GM18498 (cell line): ENCODE measurements at regions not wholly inside any gene's neighbourhood (a gene's known extent, or its start where the extent isn't known, plus 50 kb on each side); places are given as distances from the start of the nearest gene placed in this dataset.
"Not testable (repeated sequence)": the region's sequence is repeated elsewhere in the genome, so short reads cannot be mapped to it uniquely, and the experiment has no call there.

Experiments
- ATAC-seq: cut with Tn5 transposase; IDR thresholded peaks from one replicate; pipeline ENCODE4 v1.9.1; 2021; ENCODE audit warnings: mild to moderate bottlenecking, moderate library complexity; ENCODE audit not compliant: unreplicated experiment

DNA sequence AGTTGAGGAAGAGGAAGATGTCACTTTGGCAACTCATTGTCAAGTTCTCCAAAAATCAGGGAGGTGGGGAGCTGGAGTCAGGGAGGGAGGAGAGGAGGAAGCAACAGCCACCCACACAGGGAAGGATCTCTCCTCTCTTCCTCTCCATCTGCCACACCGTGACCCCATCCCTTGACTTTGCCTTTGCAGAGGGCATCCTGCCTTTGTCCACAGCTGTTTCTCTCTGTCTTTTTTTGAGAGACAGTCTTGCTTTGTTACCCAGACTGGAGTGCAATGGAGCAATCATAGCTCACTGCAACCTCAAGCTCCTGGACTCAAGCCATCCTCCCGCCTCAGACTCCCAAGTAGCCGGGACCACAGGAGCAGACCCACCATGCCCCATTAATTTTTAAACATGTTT lies 276.0 kb downstream of the SHOX start:
- no peak for ATAC-seq

DNA sequence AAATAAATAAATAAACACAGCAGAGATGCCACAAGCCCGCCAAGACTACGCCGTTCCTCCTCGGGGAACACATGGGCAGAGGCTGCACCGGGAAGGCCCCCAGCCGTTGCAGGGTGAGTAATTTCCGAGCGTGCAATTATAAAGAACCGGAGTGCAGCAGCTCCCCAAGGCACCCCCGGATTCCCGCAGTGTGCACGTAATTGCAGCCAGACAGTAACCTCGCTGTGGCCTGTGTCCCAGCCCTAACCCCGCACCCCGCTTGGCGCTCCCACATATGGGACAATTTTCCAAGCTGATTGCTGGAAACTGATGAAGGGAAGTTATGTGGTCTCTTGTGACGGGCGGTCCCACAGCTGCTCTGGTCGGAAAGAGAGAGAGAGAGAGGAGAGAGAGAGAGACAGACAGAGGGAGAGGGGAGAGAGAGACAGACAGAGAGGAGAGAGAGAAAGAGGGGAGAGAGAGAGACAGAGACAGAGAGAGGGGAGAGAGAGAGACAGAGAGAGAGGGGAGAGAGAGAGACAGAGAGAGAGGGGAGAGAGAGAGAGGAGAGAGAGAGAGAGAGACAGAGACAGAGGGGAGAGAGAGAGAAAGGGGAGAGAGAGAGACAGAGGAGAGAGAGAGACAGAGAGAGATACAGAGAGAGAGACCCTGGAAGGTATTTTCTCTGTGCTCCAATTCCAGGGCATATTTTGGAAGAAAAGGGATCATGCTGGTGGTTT lies 275.4 kb downstream of the SHOX start:
- ATAC-seq, result no peak

DNA sequence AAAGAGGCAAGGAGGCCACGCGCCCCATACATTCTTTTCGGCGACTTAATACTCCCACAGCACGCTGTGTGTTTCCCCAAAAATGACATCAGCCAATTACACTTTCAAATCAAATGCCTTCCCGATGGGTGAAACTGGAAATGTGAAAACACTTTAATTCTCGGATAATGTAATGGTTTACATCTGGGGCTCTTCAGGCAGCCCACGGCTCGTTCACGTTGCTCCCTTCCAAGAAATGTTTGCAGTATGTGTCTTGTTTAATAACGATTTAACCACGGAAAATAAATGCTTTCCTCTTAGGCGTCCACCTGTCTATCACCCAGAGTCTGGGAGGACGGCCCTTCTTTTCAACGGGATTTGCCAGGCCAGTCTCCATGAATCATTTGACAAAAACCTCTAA lies 272.5 kb downstream of the SHOX start:
- ATAC-seq, result no peak

DNA sequence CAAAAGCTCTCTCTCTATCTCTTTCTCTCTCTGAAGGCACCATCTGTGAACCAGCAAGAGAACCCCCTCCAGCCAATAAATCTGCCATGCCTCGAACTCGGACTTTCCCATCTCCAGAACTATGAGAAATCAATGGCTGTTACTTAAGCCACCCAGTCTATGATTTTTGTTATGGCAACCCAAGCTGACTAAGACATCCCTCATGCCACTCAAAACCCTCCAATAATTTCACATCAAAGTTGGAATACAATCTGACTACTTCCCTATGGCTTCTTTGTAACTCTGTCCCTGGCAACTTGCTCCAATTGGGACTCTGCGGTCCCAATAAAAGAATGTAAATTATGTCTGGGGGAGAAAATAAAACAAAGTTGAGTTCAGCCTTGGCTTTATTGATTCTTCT lies 265.7 kb downstream of the SHOX start:
- no peak for ATAC-seq

DNA sequence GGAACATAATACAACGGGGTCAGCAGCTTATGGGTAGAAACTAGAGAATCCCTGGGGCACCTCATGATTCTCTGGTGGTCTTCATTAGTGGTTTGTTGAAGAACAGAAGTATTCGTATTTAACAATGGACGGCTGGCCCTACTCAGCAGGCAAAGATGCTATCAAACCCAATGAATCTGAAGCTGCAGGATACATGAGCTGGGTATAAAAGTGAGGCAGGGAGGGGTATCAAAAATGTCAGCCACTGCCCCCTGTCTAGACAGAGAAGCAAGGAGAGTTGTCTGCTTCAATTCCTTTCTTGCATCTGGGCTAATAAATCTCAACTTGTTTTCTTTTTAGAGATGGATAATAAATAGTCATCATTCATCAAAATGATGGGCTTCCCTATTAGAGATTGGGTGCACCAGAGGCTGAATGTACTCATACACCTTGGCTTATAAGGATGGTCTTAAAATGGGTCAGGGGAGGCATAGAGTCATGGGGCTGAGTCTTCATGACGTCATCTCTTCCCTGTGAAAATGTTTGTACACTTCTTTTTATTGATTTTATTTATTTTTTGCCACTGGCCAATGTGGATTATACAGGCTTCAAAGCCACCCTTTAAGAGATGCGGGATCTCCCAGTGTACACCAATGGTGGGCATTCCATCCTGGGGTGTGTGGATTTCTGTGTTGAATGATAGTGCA lies 259.5 kb downstream of the SHOX start:
- ATAC-seq, result no peak

DNA sequence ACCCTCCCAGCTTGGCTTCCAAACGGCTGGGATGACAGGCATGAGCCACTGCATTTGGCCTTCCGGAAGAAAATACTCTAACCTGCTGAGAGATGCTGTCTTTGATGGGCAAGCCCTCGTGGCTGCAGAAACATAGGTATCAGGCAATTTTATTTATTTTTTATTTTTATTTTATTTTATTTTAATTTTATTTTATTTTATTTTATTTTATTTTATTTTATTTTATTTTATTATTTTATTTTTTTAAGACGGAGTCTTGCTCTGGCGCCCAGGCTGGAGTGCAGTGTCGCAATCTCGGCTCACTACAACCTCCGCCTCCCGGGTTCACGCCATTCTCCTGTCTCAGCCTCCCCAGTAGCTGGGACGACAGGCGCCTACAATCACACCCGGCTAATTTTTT lies 257.1 kb downstream of the SHOX start:
- ATAC-seq, result not testable (repeated sequence)

DNA sequence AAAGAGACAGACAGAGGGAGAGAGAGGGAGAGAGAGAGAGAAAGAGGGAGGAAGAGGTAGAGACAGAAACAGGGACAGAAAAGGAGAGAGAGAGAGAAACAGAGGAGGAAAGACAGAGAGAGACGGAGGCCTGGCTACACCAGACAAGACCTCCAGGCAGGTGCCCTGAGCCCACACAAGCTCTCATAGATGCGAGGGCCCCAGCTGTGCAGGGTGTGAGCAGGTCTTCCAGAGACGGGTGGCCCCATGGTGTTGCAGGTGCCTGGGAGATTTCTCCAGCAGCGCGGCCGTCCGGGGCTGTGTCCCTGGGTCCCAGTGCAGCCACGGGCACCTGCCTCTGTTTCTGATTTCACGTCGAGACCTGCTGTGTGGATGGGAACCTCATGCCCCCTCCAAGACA lies 253.0 kb downstream of the SHOX start:
- no peak for ATAC-seq

DNA sequence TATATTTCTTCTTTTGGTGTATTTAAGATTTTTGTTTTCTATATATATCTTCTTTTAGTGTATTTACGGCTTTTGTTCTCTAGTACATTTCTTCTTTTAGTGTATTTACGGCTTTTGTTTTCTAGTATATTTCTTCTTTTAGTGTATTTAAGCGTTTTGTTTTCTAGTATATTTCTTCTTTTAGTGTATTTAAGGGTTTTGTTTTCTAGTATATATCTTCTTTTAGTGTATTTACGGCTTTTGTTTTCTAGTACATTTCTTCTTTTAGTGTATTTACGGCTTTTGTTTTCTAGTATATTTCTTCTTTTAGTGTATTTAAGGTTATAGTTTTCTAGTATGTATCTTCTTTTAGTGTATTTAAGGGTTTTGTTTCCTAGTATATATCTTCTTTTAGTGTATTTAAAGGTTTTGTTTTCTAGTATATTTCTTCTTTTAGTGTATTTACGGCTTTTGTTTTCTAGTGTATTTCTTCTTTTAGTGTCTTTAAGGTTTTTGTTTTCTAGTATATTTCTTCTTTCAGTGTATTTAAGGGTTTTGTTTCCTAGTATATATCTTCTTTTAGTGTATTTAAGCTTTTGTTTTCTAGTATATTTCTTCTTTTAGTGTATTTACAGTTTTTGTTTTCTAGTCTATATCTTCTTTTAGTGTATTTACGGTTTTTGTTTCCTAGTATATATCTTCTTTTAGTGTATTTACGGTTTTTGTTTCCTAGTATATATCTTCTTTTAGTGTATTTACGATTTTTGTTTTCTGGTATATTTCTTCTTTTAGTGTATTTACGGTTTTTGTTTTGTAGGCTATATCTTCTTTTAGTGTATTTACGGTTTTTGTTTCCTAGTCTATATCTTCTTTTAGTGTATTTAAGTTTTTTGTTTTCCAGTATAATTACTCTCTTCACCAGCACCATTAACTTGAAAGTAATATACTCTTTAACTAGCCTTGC lies 249.4 kb downstream of the SHOX start:
- not testable (repeated sequence) for ATAC-seq

DNA sequence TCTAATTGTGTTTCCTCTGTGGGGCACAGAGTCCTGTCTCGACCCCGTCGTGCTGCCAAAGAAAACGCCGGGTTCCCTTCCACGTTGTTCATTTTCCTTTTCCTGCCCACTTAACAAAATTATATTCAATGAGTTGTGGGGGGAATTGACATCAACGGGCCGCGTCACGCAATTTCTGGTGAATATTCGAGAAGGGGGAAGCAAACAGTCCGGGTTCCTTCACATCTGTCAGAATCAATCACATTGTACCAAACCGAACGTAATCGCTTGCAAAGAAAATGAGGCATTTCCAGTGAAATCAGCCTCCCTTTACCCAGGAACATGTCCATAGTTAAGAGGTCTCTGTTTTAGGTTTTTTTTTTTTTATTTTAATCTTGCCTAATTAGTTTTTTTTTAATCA lies 243.5 kb downstream of the SHOX start:
- no peak for ATAC-seq

DNA sequence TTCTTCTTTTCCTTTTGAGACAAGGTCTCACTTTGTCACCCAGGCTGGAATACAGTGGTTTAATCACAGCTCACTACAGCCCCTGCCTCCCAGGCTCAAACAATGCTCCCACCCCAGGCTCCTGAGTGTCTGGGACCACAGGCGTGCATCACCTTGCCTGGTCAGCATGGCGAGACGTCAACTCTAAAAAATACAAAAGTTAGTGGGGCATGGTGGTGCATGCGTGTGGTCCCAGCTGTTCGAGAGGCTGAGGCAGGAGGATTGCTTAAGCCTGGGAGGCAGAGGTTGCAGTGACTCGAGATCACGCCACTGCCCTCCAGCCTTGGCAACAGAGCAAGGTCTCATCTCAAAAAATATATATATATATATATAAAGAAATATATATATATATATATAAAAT lies 242.4 kb downstream of the SHOX start:
- ATAC-seq, result no peak

DNA sequence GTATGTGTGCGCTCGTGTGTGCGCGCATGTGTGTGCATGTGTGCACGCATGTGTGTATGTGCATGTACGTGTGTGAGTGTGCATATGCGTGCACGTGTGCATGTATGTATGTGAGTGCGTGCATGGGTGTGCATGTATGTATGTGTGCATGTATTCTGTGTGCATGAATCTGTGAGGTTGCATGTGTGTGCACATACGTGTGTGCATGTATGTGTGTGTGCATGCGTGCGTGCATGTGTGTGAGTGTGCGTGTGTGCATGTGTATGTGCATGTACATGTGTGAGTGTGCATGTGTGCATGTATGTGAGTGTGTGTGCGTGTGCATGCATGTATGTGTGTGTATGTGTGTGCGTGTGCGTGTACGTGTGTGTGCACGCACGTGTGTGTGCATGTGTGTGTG lies 241.5 kb downstream of the SHOX start:
- ATAC-seq, result no peak

DNA sequence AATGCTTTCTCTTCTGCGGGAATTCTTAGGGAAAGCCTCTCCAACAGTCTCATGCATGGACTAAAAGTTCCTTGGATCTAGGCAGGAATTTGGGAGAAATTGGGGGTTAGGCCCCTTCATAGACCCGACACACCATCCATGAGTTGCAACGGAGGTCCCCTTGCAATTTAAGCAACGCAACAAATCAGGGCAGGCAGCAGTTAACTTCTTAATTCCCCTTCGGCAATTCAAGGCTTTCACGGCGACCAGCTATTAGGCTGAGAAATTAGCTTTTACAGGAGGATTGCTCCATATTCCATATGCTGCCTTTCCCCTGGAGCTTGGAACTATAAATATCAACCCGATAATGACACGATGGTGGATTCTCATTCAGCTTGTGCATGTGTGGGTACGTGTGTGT lies 241.0 kb downstream of the SHOX start:
- no peak for ATAC-seq

DNA sequence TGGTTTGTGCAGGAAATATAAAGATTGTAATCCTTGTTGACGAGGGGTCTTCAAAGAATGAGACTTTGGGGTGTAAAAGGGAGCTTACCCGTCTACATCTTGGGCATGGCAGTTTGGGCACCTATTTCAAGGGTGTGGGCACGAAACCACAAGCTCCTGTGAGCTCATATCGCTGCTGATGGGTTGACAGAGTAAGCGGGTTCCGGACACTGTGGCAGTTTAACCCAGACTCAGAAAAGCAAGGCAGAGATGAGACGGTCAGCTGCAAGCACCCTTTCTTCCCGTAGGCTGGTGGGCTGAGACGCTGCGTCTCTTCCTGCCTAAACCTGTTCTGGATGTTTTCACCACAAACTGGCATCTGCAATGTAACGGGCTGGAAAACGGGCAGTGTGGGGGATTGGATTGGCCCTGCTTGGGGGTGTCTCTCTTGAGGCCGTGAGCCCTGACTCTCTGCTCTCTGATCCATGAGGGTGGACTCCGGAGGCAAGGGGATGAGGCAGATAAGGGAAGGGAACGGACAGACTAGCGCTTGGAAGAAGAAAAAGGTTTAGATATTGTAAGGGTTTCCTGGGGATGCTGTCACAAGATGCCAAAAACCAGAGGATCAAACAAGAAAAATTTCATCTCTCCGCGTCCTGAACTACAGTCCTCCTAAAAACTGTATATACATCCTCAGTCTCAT lies 237.5 kb downstream of the SHOX start:
- ATAC-seq, result no peak

DNA sequence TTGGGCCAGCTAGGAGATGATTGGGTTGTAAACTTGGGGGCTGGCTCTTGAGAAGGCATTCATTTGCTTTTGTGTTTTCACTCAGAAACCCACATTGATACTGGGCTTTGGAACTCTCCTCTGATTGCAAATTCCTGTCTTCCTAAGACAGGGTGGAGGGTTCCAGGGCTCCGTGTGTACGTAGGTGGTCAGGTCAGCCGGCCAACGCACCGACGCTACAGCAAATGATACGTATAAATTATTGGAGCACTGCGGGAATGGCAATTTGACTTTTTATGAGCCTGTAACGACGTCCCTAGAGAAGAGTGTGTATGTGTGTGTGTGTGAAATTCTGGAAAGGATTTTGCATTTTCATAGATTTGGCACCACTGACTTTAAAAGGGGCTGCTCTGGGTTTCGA lies 236.9 kb downstream of the SHOX start:
- ATAC-seq, result no peak

DNA sequence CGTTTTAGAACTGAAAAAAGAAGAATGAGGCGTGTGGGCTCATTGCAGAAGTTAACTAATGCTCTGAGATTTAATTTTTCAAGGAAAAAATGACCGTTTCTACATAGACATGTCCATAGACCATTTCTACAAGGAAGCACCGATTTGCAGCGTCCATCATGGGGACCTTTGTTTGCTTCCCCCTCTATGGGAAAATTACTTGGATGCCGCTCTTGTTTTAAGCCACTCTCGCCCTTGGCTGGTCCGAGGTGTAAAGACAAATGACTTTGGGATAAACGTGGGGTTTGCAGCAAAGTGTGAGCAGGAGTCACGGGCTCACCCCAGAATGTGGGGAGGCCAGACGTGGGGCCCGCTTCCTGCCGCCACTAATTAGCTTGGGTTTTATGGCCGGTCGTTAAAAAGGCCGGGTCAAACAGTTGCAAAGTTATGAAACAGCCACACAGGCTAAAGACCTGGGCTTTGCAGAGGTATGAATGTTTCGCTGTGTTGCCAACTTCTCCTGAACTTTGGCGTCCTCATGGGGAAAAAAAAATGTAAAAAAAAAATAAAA lies 235.9 kb downstream of the SHOX start:
- ATAC-seq, result no peak

DNA sequence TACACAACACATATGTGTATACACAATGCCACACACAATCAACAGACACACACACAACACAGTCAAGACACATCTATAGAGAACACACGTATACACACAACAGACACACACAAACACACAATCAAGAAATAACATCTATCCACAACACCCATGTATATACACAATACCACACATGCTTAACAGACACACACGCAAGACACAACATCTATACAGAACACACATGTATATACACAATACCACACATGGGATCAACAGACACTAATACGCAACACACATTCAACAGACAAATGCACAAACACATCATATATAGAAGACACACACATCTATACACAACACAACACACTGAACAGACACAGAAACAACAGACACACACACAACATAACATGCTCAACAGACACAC lies 234.8 kb downstream of the SHOX start:
- ATAC-seq, result no peak

DNA sequence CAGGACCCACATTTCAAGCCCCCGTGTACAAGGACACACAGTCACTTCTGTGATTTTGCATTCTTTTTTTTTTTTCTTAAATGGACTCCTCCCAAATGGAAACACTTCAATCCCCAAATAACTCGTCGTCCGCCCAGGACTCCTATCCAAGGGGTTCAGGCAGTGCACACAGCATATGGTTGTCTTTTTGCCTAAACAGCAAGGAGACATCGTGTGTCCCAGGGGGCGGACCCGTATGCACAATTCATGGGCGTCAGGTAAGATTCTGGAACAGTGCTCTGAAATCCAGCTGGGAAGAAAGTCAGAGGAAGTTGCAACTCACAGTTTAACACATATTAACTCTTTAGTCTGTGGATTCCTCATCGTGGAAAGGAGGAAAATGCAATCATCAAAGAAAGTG lies 231.3 kb downstream of the SHOX start:
- ATAC-seq, result no peak

DNA sequence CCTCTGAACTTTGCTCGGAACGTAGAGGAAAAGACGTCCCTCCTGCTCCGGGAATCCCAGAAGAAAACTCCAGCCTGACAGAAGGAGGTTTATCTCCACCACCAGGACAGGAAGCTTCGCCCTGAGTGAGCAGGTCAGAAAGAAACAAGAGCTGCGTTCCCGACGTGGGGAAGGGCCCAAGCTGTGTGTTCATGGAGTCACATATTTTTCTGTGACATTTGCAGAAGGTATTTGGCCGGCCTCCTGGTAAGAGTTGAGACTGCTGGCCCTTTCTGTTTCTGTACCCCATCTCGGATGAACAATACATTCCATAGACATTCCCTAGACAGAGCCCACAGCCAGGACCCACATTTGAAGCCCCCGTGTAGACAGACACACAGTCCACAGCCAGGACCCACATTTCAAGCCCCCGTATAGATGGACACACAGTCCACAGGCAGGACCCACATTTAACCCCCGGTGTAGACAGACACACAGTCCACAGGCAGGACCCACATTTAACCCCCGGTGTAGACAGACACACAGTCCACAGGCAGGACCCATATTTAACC lies 230.8 kb downstream of the SHOX start:
- no peak for ATAC-seq

DNA sequence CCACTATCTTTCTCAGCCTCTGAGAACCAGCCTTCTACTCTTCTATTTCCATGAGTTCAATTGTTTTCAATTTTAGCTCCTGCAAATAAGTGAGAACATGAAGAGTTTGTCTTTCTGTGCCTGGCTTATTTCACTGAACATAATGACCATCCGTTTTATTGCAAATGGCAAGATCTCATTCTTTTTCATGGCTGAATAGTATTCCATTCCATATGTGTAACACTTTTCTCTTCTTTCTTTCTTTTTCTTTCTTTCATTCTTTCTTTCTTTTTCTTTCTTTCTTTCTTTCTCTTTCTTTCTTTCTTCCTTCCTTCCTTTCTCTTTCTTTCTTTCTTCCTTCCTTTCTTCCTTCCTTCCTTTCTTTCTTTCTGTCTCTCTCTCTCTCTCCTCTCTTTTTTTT lies 228.7 kb downstream of the SHOX start:
- ATAC-seq, result no peak

DNA sequence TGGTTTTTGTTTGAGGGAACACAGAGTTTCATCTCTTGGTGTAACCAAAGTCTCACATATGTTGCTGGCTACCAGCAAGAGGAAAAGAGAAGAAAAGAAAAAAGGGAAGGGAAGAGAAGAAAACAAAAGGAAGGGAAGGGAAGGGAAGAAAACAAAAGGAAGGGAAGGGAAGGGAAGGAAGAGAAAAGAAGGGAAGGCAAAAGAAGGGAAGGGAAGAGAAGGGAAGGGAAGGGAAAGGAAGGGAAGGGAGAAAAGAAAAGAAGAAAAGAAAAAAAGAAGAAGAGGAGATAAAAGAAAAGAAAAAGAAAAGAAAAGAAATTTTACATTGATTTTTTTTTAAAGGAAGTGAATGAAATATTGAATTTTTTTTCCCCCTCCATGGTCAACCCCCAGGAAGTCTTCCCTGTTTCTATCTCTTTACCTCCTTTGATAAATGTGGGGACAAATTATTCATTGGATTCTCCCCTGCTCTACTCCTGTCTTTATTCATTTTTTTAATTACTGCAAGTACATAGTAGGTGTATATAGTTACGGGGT lies 228.0 kb downstream of the SHOX start:
- ATAC-seq, result no peak
